Activated CD8-positive, alpha-beta T cell treated with anti-CD3 and anti-CD28 coated beads, Interleukin-2, amount 10 ng/mL, durations not matched to agents 7 days and 5 days (primary cell): ENCODE measurements at regions not wholly inside any gene's neighbourhood (a gene's known extent, or its start where the extent isn't known, plus 50 kb on each side); places are given as distances from the start of the nearest gene placed in this dataset.

Source experiments
- ATAC-seq: fragments of 150-1000 bp; cut with Tn5 transposase; one replicate; pipeline ENCODE4 v1.10.0; 2021; ENCODE audit warnings: moderate library complexity
- CTCF ChIA-PET: fragments of 350-600 bp; sonication (Branson Sonifier 250); formaldehyde crosslinking; loops from one replicate; lab custom pipeline; 2021; ENCODE audit warnings: antibody characterized with exemption; lab: Charles Lee
- POLR2A ChIA-PET: fragments of 350-600 bp; sonication (Branson Sonifier 250); formaldehyde crosslinking; loops from one replicate; lab custom pipeline; 2021; ENCODE audit warnings: antibody characterized with exemption; lab: Charles Lee
- DNase-seq: peaks from one replicate; pipeline ENCODE4 v3.0.0-alpha.2; 2020
- H3K27ac Mint-ChIP-seq: one replicate; pipeline ENCODE4 v1.8.0; 2021; ENCODE audit warnings: mild to moderate bottlenecking, mixed read lengths
- H3K27me3 Mint-ChIP-seq: one replicate; pipeline ENCODE4 v1.8.0; 2021; ENCODE audit warnings: low read depth, mixed read lengths
- H3K36me3 Mint-ChIP-seq: one replicate; pipeline ENCODE4 v1.8.0; 2021; ENCODE audit warnings: low read depth, mixed read lengths
- H3K4me1 Mint-ChIP-seq: one replicate; pipeline ENCODE4 v1.8.0; 2021; ENCODE audit warnings: low read depth, mixed read lengths
- H3K4me3 Mint-ChIP-seq: one replicate; pipeline ENCODE4 v1.8.0; 2021; ENCODE audit warnings: mild to moderate bottlenecking, mixed read lengths
- H3K9me3 Mint-ChIP-seq: one replicate; pipeline ENCODE4 v1.8.0; 2022; ENCODE audit warnings: mixed read lengths; ENCODE audit not compliant: insufficient read depth

GRCh38 chr13:30560212-30560611 is 57.5 kb upstream of the USPL1 start:
- ChIA-PET POLR2A (no interaction called here), CTCF (interaction anchor here (1.1 kb wide), 1 partner anchor 12 kb away, joined by 4 read pairs; no protein-coding TSS in a partner anchor)
- DNase-seq (no peak), ATAC-seq (no peak)
- Mint-ChIP-seq H3K4me3 (no peak overlapping the region), H3K9me3 (no peaks in the 10 kb centered on the region), H3K36me3 (no peaks in the 10 kb centered on the region), H3K27me3 (peaks cover 32% of the 10 kb centered on the region), H3K4me1 (no peaks in the 10 kb centered on the region), H3K27ac (no peak overlapping the region)

- peaks cover 34% of the 10 kb centered on the region for H3K27me3 Mint-ChIP-seq
- H3K36me3 Mint-ChIP-seq, result no peaks in the 10 kb centered on the region
- POLR2A ChIA-PET, result interaction anchor here (0.7 kb wide), 1 partner anchor 187 kb away, joined by 3 read pairs; no protein-coding TSS in a partner anchor
- CTCF ChIA-PET, result no interaction called here
- H3K4me3 Mint-ChIP-seq, result no peak overlapping the region
- no peaks in the 10 kb centered on the region for H3K9me3 Mint-ChIP-seq
- peaks cover 12% of the 10 kb centered on the region for H3K4me1 Mint-ChIP-seq
- DNase-seq (no peak), ATAC-seq (no peak)
- no peak overlapping the region for H3K27ac Mint-ChIP-seq
Observed at GRCh38 chr13:30561511-30561910, 56.2 kb upstream of the USPL1 start.

- Mint-ChIP-seq H3K36me3 (no peaks in the 10 kb centered on the region), H3K4me3 (no peak overlapping the region), H3K4me1 (peaks cover 28% of the 10 kb centered on the region), H3K27me3 (peaks cover 24% of the 10 kb centered on the region), H3K9me3 (no peaks in the 10 kb centered on the region), H3K27ac (no peak overlapping the region)
- DNase-seq (no peak), ATAC-seq (no peak)
- ChIA-PET CTCF (no interaction called here), POLR2A (no interaction called here)
Observed at GRCh38 chr13:30564489-30564888, 53.2 kb upstream of the USPL1 start.

- Mint-ChIP-seq H3K4me1 (peaks cover 36% of the 10 kb centered on the region), H3K27ac (no peak overlapping the region), H3K4me3 (no peak overlapping the region), H3K9me3 (no peaks in the 10 kb centered on the region), H3K36me3 (no peaks in the 10 kb centered on the region), H3K27me3 (peaks cover 17% of the 10 kb centered on the region)
- POLR2A ChIA-PET, result no interaction called here
- CTCF ChIA-PET, result no interaction called here
- DNase-seq (peak; percentile 29), ATAC-seq (no peak)
Observed at GRCh38 chr13:30565658-30566057, 52.1 kb upstream of the USPL1 start.

GRCh38 chr13:30567072-30567471 is 50.6 kb upstream of the USPL1 start:
- H3K4me3 Mint-ChIP-seq, result no peak overlapping the region
- H3K4me1 Mint-ChIP-seq, result peaks cover 41% of the 10 kb centered on the region
- no peaks in the 10 kb centered on the region for H3K36me3 Mint-ChIP-seq
- peaks cover 7% of the 10 kb centered on the region for H3K27me3 Mint-ChIP-seq
- H3K9me3 Mint-ChIP-seq, result no peaks in the 10 kb centered on the region
- no peak overlapping the region for H3K27ac Mint-ChIP-seq
- DNase-seq (no peak), ATAC-seq (no peak)
- CTCF ChIA-PET, result interaction anchor here (1.3 kb wide), 1 partner anchor 435 kb away, joined by 4 read pairs; no protein-coding TSS in a partner anchor
- POLR2A ChIA-PET, result interaction anchor here (1.8 kb wide), 1 partner anchor 101 kb away, joined by 6 read pairs; the partner anchor contains the start of gene HMGB1
